Spleen (tissue), 8 donors: ENCODE measurements at regions not wholly inside any gene's neighbourhood (a gene's known extent, or its start where the extent isn't known, plus 50 kb on each side); places are given as distances from the start of the nearest gene placed in this dataset.

Experiments
- DNase-seq: peaks from one replicate; pipeline ENCODE4 v3.0.0-alpha.2; 2020
- H3K27ac ChIP-seq, 8 donors: fragments of 200-600 bp; sonication (generic) in 7 of 8; 1 replicate in 4 of 8; 2 replicates in 4 of 8; pipeline versions ENCODE4 v1.5.0 to v1.8.0; 2016 to 2021; ENCODE audit warnings: inconsistent platforms in 4 of 8, mild to moderate bottlenecking in 4 of 8, moderate library complexity in 1 of 8
- H3K27me3 ChIP-seq, 7 donors: fragments of 200-600 bp; sonication (generic) in 6 of 7; replicated peaks in 1 of 7; 1 replicate in 4 of 7; 2 replicates in 3 of 7; pipeline versions ENCODE4 v1.5.0 to v1.8.0; 2016 to 2021; ENCODE audit warnings: inconsistent platforms in 3 of 7, mild to moderate bottlenecking in 1 of 7
- H3K36me3 ChIP-seq, 6 donors: fragments of 200-600 bp; sonication (generic) in 5 of 6; 1 replicate in 4 of 6; 2 replicates in 2 of 6; pipeline versions ENCODE4 v1.5.0 to v1.8.0; 2016 to 2021; ENCODE audit warnings: inconsistent platforms in 2 of 6
- H3K4me1 ChIP-seq, 6 donors: fragments of 200-600 bp; sonication (generic) in 5 of 6; 1 replicate in 3 of 6; 2 replicates in 3 of 6; pipeline versions ENCODE4 v1.5.0 to v1.8.0; 2016 to 2021; ENCODE audit warnings: inconsistent platforms in 3 of 6
- H3K4me3 ChIP-seq, 8 donors: fragments of 200-600 bp; sonication (generic) in 7 of 8; 1 replicate in 4 of 8; 2 replicates in 4 of 8; pipeline versions ENCODE4 v1.5.0 to v1.8.0; 2016 to 2021; ENCODE audit warnings: inconsistent platforms in 4 of 8, mild to moderate bottlenecking in 4 of 8, moderate library complexity in 2 of 8
- H3K9me3 ChIP-seq, 8 donors: fragments of 200-600 bp; sonication (generic) in 7 of 8; 1 replicate in 4 of 8; 2 replicates in 4 of 8; pipeline versions ENCODE4 v1.5.0 to v1.8.0; 2016 to 2021; ENCODE audit warnings: inconsistent platforms in 4 of 8
- POLR2A ChIP-seq, 3 donors: fragments of 450-650 bp; IDR thresholded peaks; one replicate each; pipeline ENCODE4 v1.5.1; 2017; ENCODE audit warnings: antibody characterized with exemption in 3 of 3, mild to moderate bottlenecking in 1 of 3
- POLR2AphosphoS5 ChIP-seq, 3 donors: sonication (generic); formaldehyde crosslinking; IDR thresholded peaks; one replicate each; pipeline ENCODE4 v1.5.1; 2017; ENCODE audit warnings: antibody characterized with exemption in 3 of 3
- intact Hi-C: fragments of 100-400 bp; cut with DNase I; formaldehyde crosslinking; loops from one replicate; pipeline ENCODE4 v1.15.0; 2023; ENCODE audit warnings: low total_unique reads
- TF ChIP-seq, protein P1 (sequence below), 11 experiments: fragments of 200-600 bp in 7 of 11; fragments of 450-650 bp in 4 of 11; sonication (generic) in 4 of 11; IDR thresholded peaks in 8 of 11; conservative IDR thresholded peaks in 3 of 11; 1 replicate in 7 of 11; 2 replicates in 4 of 11; pipeline versions ENCODE4 v1.4.0 to v1.8.0; 2016 to 2021; ENCODE audit warnings: antibody characterized with exemption in 11 of 11, inconsistent platforms in 4 of 11, mild to moderate bottlenecking in 1 of 11
- donor health status: DM: no; HTN: no; CAD: no; lungs with moderate emphysema.
- donor health status: DM: no; HTN: no; CAD: no.
- donor health status: DM: no; HTN: no; CAD: no.
- donor health status: DM: yes; HTN: yes; CAD: no.

DNA sequence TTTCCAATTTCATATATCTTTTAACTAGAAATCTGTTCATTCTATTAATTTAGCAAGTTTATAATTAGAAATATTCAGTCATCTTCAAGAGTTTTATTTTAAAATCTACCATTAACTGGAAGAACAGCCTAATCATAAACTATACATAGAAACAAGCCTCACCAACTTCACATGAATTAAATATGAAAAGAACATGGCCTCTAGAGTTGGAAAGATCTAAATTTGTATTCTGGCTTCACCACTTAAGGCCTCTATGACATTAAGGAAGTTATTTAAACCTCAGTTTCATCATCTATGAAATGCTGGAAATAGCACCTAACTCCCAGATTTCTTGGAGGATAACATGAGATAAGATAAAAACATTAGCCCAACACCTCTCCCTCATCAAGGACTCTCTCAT, 51.4 kb upstream of the SCN7A start:
- Histone ChIP-seq H3K27me3 (no peaks in the 10 kb centered on the region), H3K4me3 (no peak overlapping the region), H3K36me3 (no peaks in the 10 kb centered on the region), H3K9me3 (no peaks in the 10 kb centered on the region), H3K27ac (no peak overlapping the region), H3K4me1 (no peaks in the 10 kb centered on the region)
- intact Hi-C loops, result no loop called here
- DNase-seq, result no peak
- TF ChIP-seq POLR2A (IDR thresholded peaks at IDR 0.05) (no peak), POLR2AphosphoS5 (IDR thresholded peaks at IDR 0.05) (no peak)
- TF ChIP-seq, protein P1, sequence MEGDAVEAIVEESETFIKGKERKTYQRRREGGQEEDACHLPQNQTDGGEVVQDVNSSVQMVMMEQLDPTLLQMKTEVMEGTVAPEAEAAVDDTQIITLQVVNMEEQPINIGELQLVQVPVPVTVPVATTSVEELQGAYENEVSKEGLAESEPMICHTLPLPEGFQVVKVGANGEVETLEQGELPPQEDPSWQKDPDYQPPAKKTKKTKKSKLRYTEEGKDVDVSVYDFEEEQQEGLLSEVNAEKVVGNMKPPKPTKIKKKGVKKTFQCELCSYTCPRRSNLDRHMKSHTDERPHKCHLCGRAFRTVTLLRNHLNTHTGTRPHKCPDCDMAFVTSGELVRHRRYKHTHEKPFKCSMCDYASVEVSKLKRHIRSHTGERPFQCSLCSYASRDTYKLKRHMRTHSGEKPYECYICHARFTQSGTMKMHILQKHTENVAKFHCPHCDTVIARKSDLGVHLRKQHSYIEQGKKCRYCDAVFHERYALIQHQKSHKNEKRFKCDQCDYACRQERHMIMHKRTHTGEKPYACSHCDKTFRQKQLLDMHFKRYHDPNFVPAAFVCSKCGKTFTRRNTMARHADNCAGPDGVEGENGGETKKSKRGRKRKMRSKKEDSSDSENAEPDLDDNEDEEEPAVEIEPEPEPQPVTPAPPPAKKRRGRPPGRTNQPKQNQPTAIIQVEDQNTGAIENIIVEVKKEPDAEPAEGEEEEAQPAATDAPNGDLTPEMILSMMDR (IDR thresholded peaks at IDR 0.05 in 8 of 11, conservative IDR thresholded peaks at IDR 0.05 in 3 of 11), result no peak
